SJCRH30 (cell line): ENCODE measurements at regions not wholly inside any gene's neighbourhood (a gene's known extent, or its start where the extent isn't known, plus 50 kb on each side); places are given as distances from the start of the nearest gene placed in this dataset.
A peak's percentile ranks its signal among the peaks of the same experiment; 100 is the strongest.

Source experiments
- DNase-seq, 2 experiments: peaks; one replicate each; pipeline ENCODE4 v3.0.0-alpha.2; 2015 to 2020
- H3K27ac ChIP-seq: fragments of 250-450 bp; sonication (Bioruptor Pico); 2 replicates; pipeline ENCODE4 v1.5.1; 2020; ENCODE audit warnings: mild to moderate bottlenecking, moderate library complexity
- H3K27me3 ChIP-seq: fragments of 250-450 bp; sonication (Bioruptor Pico); 2 replicates; pipeline ENCODE4 v1.5.1; 2020; ENCODE audit warnings: mild to moderate bottlenecking, moderate library complexity
- H3K36me3 ChIP-seq: fragments of 250-450 bp; sonication (Bioruptor Pico); 2 replicates; pipeline ENCODE4 v1.5.1; 2020; ENCODE audit warnings: mild to moderate bottlenecking, moderate library complexity
- H3K4me1 ChIP-seq: fragments of 250-450 bp; sonication (Bioruptor Pico); 2 replicates; pipeline ENCODE4 v1.5.1; 2020; ENCODE audit warnings: mild to moderate bottlenecking, moderate library complexity
- H3K4me3 ChIP-seq: fragments of 250-450 bp; sonication (Bioruptor Pico); 2 replicates; pipeline ENCODE4 v1.5.1; 2020; ENCODE audit warnings: mild to moderate bottlenecking, moderate library complexity
- H3K9me3 ChIP-seq: fragments of 250-450 bp; sonication (Bioruptor Pico); replicated peaks from 2 replicates; pipeline ENCODE4 v1.5.1; 2020; ENCODE audit warnings: mild to moderate bottlenecking, moderate library complexity

DNA sequence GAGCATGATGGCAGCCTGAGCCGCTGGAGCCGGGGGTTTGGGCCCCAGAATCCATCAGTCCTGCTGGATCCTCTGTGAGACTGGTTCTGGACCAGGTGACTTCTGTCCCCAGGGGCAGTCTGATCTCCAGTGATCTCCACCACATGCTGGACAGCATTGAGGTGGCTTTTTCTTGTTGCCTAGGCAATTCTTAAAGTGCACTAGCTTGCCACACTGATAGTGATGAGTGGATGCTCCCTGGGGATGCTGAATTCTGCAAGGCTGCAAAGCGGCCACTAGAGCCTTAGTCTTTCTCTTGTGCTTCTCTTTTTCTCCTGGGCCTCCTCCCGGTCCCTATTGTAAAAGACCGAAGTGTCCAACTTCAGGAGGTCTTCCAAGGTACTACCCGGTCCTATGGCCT, 70.4 kb upstream of the ATP11B start:
- no peak for DNase-seq
- no peaks in the 10 kb centered on the region for H3K4me1 ChIP-seq
- no peaks in the 10 kb centered on the region for H3K36me3 ChIP-seq
- H3K27me3 ChIP-seq = no peaks in the 10 kb centered on the region
- H3K4me3 ChIP-seq = no peak overlapping the region
- H3K9me3 ChIP-seq = no peaks in the 10 kb centered on the region
- H3K27ac ChIP-seq = no peak overlapping the region

DNA sequence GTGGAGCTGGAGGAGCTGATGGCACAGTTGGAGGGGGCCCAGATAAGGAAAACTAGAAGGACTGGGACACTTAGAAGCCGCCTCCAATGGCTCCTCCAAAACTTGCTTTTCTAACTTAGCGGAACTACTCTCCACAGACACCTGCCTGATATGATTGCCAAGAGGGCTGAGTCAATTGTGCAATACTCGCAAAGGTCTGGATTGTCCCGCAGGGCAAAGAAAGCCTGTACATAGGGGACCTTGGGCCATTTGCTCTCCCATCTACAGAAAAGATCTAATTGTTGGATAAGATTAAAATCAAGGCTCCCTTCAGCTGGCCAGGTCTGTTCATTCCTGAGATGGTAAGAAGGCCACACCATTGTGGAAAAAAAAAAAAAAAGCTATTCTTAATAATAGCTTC, 69.7 kb upstream of the ATP11B start:
- Histone ChIP-seq H3K27me3 (no peaks in the 10 kb centered on the region), H3K9me3 (no peaks in the 10 kb centered on the region), H3K4me3 (no peak overlapping the region), H3K4me1 (no peaks in the 10 kb centered on the region), H3K36me3 (no peaks in the 10 kb centered on the region), H3K27ac (no peak overlapping the region)
- DNase-seq = no peak

DNA sequence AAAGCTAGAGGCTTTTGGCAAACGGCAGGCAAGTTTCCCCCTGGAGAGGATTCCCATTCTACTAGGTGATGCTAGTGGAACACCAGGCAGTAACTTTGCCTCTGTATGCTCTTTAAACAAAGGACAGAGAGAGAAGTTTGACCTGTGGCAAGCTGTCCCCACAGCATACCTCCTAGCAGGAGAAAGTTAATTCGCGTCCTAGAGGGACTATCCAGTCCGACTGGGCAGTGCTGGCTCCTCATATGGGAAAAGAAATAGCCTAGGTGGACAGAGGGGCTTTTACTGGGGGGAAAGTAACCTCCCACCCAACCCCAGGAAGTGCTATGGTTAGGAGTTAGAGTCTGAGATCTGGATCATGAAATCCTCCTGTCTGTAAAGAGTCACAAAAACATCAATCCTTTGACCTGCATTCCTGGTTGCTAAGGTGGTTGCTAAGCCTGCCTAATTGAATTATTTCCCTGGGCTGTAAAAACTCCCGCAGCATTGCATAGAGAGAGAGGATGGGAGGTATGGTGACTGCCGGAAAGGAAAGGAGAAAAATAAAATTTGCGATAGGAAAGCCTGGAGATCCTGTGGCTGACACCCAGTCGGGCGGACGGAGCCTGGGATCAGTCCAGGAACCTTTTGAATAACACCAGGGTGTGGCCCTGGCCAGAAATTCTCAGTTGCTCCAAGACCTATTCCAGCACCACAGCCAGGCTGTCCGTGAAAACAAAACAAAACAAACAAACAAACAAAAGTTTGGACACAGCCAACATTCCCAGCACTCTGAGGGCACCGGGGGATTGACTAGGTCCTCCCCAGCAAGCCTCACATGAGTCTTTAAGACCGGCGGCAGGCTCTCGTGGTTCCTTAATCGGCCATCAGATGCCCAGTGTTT, 67.7 kb upstream of the ATP11B start:
- Histone ChIP-seq H3K4me1 (no peaks in the 10 kb centered on the region), H3K36me3 (no peaks in the 10 kb centered on the region), H3K9me3 (no peaks in the 10 kb centered on the region), H3K27ac (no peak overlapping the region), H3K27me3 (no peaks in the 10 kb centered on the region), H3K4me3 (no peak overlapping the region)
- no peak for DNase-seq

DNA sequence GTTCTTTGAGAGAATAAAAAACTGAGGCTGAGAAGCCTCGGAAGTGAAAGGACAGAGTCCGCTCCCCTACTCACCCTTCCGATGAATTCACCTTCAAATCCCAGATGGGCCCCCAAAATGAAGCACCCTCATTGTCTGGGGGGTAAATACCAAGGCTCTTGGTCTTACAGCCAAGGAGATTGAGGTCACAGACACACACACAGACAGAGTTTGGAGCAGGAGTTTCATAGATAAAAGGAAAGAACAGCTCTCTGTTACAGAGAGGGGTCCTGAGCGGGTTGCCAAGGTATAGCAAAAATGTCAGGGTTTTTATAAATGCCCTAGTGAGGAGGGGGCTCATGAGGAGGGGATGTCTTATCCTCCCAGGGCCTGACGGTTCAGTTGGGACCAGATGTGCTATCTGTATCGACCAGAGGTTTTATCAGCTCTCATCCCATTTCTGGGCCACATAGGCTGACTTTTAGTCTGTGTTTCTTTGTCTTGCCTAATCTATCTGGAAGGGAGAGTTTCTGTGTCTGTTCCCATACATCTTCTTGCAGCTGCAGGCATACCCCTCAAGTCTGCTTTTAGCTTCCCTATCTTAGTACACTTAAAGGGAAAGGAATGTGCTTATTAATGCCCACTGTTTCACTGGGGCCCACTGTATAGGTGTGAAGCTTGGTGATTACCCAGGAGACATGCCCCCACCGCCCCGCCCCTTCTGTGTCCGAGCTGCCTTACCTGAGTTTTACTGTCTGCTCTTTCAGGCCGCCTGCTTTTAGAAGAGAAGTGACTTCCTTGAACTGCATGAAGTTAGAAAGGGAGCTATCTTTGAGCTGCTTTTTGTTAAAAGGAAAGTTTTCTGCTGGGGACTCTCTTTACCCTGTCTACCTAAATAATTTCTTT, 66.8 kb upstream of the ATP11B start:
- no peaks in the 10 kb centered on the region for H3K27me3 ChIP-seq
- H3K4me1 ChIP-seq = no peaks in the 10 kb centered on the region
- no peak for DNase-seq
- H3K36me3 ChIP-seq = no peaks in the 10 kb centered on the region
- no peak overlapping the region for H3K27ac ChIP-seq
- no peak overlapping the region for H3K4me3 ChIP-seq
- H3K9me3 ChIP-seq = no peaks in the 10 kb centered on the region

DNA sequence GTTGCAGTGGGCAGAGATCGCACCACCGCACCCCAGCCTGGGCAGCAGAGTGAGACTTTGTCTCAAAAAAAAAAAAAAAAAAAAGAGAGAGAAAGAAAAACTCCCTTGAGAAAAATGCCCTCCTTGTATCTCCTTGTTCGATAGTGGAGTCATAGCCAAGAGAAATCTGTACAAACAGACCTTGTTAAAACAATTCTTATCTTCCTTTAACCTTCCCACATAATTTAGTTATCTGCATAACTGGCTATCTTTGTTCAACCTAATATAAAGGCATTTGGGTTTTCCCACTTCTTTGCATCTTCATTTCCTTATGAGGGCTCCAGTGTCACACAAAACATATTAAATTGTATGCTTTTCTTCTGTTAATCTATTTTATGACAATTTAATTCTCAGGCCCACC, 65.1 kb upstream of the ATP11B start:
- Histone ChIP-seq H3K27ac (no peak overlapping the region), H3K4me3 (no peak overlapping the region), H3K9me3 (no peaks in the 10 kb centered on the region), H3K36me3 (no peaks in the 10 kb centered on the region), H3K4me1 (no peaks in the 10 kb centered on the region), H3K27me3 (no peaks in the 10 kb centered on the region)
- no peak for DNase-seq

DNA sequence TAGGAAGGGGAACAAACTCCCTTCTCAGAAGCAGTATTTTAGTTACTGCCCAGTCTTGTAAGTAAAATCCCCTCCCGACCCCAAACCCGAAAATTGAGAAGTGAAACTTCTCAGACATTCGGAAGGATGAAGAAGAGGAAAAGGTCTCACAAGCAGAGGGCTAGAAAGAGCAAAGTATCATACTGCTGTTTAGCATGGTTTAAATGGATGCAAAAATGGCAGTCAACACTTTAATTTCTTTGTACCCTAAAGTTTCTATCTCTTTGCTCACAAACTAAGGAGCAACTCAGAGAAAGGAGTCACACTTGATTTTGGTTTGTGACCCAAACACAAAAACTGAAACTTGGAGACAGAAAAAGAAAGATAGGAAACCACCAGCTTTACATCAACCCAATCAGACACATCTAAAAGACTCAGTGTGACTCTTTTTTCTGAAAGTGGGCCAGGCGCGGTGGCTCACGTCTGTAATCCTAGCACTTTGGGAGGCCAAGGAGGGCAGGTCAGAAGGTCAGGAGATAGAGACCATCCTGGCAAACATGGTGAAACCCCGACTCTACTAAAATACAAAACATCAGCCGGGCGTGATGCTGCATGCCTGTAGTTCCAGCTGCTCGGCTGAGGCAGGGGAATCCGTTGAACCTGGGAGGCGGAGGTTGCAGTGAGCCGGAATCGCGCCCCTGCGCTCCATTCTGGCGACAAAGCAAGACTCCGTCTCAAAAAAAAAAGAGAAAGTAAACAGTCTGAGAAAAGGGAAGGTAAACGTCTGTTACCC, 63.2 kb upstream of the ATP11B start:
- Histone ChIP-seq H3K27me3 (no peaks in the 10 kb centered on the region), H3K9me3 (no peaks in the 10 kb centered on the region), H3K27ac (no peak overlapping the region), H3K36me3 (no peaks in the 10 kb centered on the region), H3K4me3 (no peak overlapping the region), H3K4me1 (no peaks in the 10 kb centered on the region)
- no peak for DNase-seq

DNA sequence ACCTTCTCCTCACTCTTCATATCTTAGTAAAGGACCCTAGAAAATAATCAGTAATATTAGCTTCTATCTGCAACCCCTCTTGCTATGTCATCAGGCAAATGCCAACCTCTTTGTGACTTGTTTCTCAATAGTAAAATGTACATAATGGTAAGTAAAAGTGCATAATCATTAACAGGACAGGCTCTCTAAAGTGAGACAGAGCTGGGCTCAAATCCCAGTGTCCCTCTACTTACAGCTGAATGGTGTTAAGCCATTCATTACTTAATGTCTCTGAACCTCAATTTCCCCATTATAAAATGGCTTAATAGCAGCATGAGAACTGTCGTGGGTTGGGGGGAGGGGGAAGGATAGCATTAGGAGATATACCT, 62.6 kb upstream of the ATP11B start:
- DNase-seq = no peak
- Histone ChIP-seq H3K36me3 (no peaks in the 10 kb centered on the region), H3K27ac (no peak overlapping the region), H3K4me1 (no peaks in the 10 kb centered on the region), H3K4me3 (no peak overlapping the region), H3K27me3 (no peaks in the 10 kb centered on the region), H3K9me3 (no peaks in the 10 kb centered on the region)

DNA sequence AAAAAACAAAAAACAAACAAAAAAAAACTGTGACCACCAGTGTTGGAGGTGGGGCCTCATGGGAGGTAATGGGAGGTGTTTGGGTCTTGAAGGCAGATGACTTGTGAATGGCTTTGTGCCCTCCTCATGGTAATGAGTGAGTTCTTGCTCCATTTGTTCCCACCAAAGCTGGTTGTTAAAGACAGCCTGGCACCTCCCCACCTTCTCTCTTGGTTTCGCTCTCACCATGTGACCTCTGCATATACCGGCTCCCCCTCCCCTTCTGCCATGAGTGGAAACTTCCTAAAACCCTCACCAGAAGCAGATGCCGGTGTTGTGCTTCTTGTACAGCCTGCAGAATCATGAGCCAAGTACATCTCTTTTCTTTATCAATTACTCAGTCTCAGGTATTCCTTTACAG, 61.5 kb upstream of the ATP11B start:
- no peaks in the 10 kb centered on the region for H3K9me3 ChIP-seq
- no peak overlapping the region for H3K4me3 ChIP-seq
- DNase-seq = no peak
- no peak overlapping the region for H3K27ac ChIP-seq
- H3K4me1 ChIP-seq = no peaks in the 10 kb centered on the region
- H3K36me3 ChIP-seq = no peaks in the 10 kb centered on the region
- no peaks in the 10 kb centered on the region for H3K27me3 ChIP-seq

DNA sequence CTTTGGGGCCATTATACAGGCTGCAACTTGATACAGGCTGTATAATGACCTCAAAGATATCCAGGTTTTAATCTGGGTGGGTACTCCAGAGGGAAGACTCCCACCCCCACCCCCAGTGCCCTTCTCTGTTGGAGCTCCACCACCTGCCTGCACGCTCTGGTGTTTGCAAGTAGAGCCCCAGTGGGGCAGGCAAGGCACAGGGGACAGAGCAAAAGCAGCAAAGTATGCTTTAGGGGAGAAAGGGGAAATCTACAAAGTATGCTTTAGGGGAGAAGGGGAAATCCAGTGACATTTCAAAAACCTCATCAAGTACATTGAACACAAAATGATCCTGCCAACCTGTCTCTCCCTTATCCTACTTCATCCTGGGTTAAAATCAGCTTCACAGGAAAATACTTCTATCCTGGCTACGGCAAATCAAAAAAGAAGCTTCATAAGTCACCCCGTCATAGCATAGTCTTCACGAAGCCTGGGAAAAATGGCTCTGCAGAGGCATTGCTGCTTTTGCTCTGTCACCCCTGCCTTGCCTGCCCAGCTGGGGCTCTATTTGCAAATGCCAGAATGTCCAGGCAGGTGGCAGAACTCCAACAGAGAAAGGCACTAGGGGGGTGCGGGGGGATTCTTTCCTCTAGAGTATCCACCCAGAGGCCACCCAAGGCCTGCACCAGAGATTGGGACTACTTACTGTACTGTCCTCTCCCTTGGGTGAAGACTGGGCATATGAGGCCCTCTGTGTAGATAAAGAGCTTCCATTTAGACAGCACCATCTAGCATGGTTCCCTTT, 60.9 kb upstream of the ATP11B start:
- DNase-seq = no peak
- no peaks in the 10 kb centered on the region for H3K4me1 ChIP-seq
- no peak overlapping the region for H3K27ac ChIP-seq
- no peaks in the 10 kb centered on the region for H3K9me3 ChIP-seq
- H3K27me3 ChIP-seq = no peaks in the 10 kb centered on the region
- no peak overlapping the region for H3K4me3 ChIP-seq
- no peaks in the 10 kb centered on the region for H3K36me3 ChIP-seq

DNA sequence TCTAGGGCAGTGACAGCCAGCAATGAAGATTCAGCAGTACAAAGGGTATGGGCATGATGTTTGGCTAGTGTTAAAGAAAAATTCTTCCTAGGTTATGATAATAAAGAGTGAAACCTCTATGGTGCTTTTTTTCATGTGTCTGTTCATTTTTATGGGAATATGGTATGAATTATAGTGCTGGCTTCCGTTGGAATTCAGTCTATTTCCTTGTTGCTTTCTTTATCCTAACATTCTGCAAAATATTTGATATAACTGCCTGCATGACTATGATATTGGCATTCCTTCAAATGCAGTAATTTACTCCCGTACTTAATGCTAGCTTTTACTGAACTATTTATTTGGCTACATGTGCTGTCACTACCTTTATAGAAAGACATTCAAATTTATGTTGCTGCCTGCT, 57.6 kb upstream of the ATP11B start:
- Histone ChIP-seq H3K27me3 (no peaks in the 10 kb centered on the region), H3K4me3 (no peak overlapping the region), H3K27ac (no peak overlapping the region), H3K36me3 (no peaks in the 10 kb centered on the region), H3K4me1 (peaks cover 17% of the 10 kb centered on the region), H3K9me3 (no peaks in the 10 kb centered on the region)
- DNase-seq = no peak

DNA sequence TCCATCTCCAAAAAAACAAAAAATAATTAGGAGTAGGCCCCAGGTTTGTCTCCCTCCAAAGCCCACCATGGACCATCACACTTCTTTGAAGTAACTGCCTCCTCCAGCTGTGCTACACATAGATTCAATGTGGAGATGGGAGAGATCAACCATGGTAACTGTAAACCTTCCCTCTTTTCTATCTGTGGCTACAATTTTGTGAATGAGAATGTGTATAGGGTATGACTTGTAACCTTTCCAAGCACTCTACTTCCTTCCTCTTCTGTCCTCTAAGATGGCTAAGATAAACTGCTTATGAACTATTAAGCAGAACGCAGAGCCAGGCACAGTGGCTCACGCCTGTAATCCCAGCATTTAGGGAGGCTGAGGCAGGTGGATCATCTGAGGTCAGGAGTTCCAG, 55.5 kb upstream of the ATP11B start:
- Histone ChIP-seq H3K4me1 (peaks cover 17% of the 10 kb centered on the region), H3K27ac (no peak overlapping the region), H3K4me3 (no peak overlapping the region), H3K9me3 (no peaks in the 10 kb centered on the region), H3K36me3 (no peaks in the 10 kb centered on the region), H3K27me3 (no peaks in the 10 kb centered on the region)
- DNase-seq = no peak

DNA sequence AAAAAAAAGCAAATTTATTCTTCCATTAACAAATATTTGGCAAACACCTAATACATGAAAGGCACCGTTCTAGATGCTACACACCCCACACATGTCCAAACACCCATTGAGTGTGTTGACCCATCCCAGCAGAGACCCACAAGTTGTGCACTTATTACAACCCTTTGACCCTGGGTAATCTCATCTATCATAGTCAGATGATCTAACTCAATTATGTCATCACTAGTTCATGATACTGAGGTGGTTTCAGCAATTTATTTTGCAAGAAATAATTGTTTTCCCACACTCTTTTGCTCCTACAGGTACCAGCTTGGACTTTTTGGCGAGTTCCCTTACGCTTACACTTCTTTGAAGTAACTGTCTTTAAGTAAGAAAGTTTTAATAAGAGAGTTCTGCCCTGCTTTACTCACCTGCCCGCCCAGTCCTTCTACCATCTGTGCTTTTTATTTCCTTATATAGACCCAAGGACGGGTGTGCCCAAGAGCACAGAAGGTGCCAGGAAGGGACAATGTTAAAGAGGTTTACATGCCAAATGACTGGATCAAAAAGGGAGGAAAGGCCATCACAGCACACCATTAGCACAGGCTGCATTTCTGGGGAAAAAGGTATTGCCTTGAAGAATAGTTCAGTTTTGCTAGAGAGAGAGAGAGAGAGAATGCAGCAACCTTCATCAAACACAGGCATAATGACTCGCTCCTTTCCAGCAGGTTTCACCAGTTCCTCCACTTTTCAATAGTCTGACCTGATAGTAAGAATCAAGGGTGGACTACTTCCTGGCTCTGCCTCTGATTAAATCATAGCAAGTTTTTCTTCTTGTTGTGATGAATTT, 54.5 kb upstream of the ATP11B start:
- Histone ChIP-seq H3K36me3 (no peaks in the 10 kb centered on the region), H3K27me3 (no peaks in the 10 kb centered on the region), H3K27ac (no peak overlapping the region), H3K4me1 (peaks cover 17% of the 10 kb centered on the region), H3K9me3 (no peaks in the 10 kb centered on the region), H3K4me3 (peak overlapping the region; percentile 45; the same call in 1 of the 2 replicates)
- DNase-seq = no peak

DNA sequence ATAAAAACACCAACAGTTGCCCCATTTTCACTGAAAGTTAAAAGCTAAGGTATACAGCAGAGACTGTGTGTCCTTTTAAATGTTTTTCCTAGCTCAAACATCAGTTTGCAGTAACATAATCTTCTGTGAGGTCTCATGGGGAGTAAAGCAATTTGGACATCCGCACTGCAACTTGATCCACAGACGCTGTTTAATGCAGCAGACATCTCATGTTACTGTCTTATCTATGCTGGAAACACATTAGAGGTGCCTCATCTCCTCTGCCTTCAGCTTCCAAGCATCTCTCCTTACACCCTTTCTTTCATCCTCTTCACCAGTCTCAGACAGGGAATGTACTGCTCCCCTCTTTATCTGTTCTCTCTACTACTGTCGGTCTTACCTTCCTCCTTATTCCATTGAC, 53.7 kb upstream of the ATP11B start:
- peak; percentile 30 to 73 for DNase-seq
- H3K27ac ChIP-seq = peak overlapping the region; percentile 95

More for the DNA sequence above, 53.7 kb upstream of the ATP11B start:
- H3K36me3 ChIP-seq = no peaks in the 10 kb centered on the region
- peaks cover 17% of the 10 kb centered on the region for H3K4me1 ChIP-seq
- no peaks in the 10 kb centered on the region for H3K27me3 ChIP-seq
- no peaks in the 10 kb centered on the region for H3K9me3 ChIP-seq
- peak overlapping the region; percentile 45 for H3K4me3 ChIP-seq
